ENCODE measurements at regions not wholly inside any gene's neighbourhood (a gene's known extent, or its start where the extent isn't known, plus 50 kb on each side); places are given as distances from the start of the nearest gene placed in this dataset.
A peak's percentile ranks its signal among the peaks of the same experiment; 100 is the strongest.
"Not testable (repeated sequence)": the region's sequence is repeated elsewhere in the genome, so short reads cannot be mapped to it uniquely, and the experiment has no call there.

DNA sequence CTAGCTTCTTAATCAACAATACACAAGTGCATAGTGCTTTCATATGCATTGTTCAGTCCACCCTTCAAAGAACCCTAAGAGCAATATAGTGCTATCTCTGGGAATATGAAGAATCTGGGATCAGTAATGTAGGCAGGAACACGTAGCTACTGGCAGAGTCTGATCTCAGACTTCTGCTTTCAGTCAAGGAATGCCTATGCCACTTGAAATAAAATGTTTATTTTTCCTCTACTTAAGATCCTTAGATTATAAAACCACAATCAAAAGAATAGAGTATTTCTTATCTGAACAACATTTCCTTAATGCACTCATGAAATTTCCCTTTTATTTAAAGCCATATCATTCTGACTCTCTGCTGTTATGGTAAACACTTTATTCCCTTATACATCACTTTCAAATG is 1407.8 kb upstream of the C9orf72 start:
- TF ChIP-seq, protein P1, sequence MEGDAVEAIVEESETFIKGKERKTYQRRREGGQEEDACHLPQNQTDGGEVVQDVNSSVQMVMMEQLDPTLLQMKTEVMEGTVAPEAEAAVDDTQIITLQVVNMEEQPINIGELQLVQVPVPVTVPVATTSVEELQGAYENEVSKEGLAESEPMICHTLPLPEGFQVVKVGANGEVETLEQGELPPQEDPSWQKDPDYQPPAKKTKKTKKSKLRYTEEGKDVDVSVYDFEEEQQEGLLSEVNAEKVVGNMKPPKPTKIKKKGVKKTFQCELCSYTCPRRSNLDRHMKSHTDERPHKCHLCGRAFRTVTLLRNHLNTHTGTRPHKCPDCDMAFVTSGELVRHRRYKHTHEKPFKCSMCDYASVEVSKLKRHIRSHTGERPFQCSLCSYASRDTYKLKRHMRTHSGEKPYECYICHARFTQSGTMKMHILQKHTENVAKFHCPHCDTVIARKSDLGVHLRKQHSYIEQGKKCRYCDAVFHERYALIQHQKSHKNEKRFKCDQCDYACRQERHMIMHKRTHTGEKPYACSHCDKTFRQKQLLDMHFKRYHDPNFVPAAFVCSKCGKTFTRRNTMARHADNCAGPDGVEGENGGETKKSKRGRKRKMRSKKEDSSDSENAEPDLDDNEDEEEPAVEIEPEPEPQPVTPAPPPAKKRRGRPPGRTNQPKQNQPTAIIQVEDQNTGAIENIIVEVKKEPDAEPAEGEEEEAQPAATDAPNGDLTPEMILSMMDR (IDR thresholded peaks at IDR 0.05): no peak
- no peak overlapping the region for H3K27ac ChIP-seq
- H3K4me3 ChIP-seq: no peak overlapping the region
- no peaks in the 10 kb centered on the region for H3K36me3 ChIP-seq
- H3K4me1 ChIP-seq: no peaks in the 10 kb centered on the region
- DNase-seq (no peak), ATAC-seq (no peak)
- 44 to 47% methylated on average over 1 of the region's 1 CpG for whole genome bisulfite sequencing, 2 donors
- no peaks in the 10 kb centered on the region for H3K9me3 ChIP-seq
- H3K27me3 ChIP-seq: no peaks in the 10 kb centered on the region
- intact Hi-C loops (cut with DNase I): no loop called here

DNA sequence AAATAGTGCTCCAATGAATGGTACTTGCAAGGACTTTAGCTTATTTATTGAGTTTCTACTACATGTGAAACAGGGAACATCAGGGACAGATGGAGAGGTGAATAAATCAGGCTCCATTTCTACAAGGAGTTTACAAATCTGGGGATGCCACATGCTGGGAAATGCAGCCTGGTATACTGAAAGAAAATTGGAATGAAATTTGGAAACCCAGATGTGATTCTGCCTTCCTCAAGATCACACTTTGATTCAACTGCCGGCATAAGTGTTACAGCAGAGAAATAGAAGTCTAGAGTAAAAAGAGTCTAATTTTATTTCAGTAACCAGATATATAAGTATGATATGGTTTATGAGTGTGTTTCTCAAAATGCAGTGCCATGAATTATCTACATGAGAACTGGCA is 1408.4 kb upstream of the C9orf72 start:
- Histone ChIP-seq H3K4me3 (no peak overlapping the region), H3K27me3 (no peaks in the 10 kb centered on the region), H3K4me1 (no peaks in the 10 kb centered on the region), H3K27ac (no peak overlapping the region), H3K9me3 (no peaks in the 10 kb centered on the region), H3K36me3 (no peaks in the 10 kb centered on the region)
- intact Hi-C loops (cut with DNase I): no loop called here
- DNase-seq: no peak
- 93 to 100% methylated on average over 1 of the region's 1 CpG for WGBS, 2 donors
- TF ChIP-seq, protein P1 (IDR thresholded peaks at IDR 0.05): no peak
- no peak for ATAC-seq

DNA sequence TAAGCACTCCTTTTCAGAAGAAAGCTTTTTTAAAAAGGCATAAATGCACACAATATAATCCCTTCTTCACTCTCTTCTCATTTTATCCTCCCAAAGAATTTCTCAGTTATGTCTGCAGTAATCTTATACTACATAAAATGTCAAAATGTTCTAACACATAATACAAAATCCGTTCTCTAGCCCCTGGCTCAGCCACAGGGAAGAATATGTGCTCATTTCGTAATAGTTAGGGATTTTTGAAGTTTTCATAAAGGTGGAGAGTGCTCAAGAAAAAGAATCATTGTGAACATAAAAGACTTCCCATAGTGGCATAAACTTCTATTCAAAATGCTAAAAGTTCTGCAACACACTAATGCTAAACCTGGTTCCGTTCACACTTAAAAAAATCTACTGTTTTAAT is 1410.7 kb upstream of the C9orf72 start:
- Histone ChIP-seq H3K4me3 (no peak overlapping the region), H3K9me3 (peaks cover 0 to 6% (median 0%) of the 10 kb centered on the region in 11 donors), H3K36me3 (no peaks in the 10 kb centered on the region), H3K27ac (no peak overlapping the region), H3K27me3 (no peaks in the 10 kb centered on the region), H3K4me1 (no peaks in the 10 kb centered on the region)
- WGBS, 2 donors: 72 to 73% methylated on average over 3 of the region's 3 CpGs
- intact Hi-C loops (cut with DNase I): no loop called here
- TF ChIP-seq, protein P1 (IDR thresholded peaks at IDR 0.05): no peak
- ATAC-seq: no peak
- DNase-seq: no peak

DNA sequence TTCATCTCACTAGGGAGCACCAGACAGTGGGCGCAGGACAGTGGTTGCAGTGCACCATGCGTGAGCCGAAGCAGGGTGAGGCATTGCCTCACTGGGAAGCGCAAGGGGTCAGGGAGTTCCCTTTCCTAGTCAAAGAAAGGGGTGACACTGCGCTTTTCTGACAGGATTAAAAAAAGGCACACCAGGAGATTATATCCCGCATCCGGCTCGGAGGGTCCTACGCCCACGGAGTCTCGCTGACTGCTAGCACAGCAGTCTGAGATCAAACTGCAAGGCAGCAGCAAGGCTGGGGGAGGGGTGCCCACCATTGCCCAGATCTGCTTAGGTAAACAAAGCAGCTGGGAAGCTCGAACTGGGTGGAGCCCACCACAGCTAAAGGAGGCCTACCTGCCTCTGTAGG is 1416.7 kb upstream of the C9orf72 start:
- ATAC-seq; H3K36me3 ChIP-seq; H3K4me3 ChIP-seq; H3K4me1 ChIP-seq; H3K27me3 ChIP-seq; intact Hi-C loops (cut with DNase I); H3K27ac ChIP-seq: not testable (repeated sequence)
- WGBS, 2 donors: 86 to 87% methylated on average over 12 of the region's 12 CpGs
- DNase-seq: peak in 1 of 2 donors; percentile 5
- peaks cover 0 to 18% (median 0%) of the 10 kb centered on the region in 11 donors for H3K9me3 ChIP-seq

DNA sequence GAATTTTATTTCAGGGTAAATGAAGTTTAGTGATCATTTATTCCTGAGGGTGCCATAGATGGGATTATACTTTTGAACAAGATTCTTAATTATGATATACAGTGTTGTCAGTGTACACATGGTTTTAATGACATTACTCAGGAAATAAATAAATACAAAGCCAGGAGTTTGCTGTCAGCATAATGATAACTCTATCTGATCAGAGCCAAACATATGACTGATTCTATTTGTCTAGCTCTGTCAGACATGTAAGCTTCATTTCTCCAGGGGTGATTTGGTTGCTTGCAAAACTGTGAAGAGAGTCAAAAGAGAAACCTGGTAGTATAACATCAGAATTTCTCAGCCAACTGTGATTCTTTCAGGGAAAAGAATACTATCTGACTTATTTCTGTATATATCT is 1425.8 kb upstream of the C9orf72 start:
- no peak for ATAC-seq
- intact Hi-C loops (cut with DNase I): no loop called here
- peaks cover 0 to 5% (median 0%) of the 10 kb centered on the region in 11 donors for H3K9me3 ChIP-seq
- H3K4me3 ChIP-seq: no peak overlapping the region
- H3K36me3 ChIP-seq: no peaks in the 10 kb centered on the region
- no peak for DNase-seq
- no peaks in the 10 kb centered on the region for H3K27me3 ChIP-seq
- H3K27ac ChIP-seq: no peak overlapping the region
- H3K4me1 ChIP-seq: no peaks in the 10 kb centered on the region
- TF ChIP-seq, protein P1 (IDR thresholded peaks at IDR 0.05): no peak
